LoVo (cell line): ENCODE measurements at regions not wholly inside any gene's neighbourhood (a gene's known extent, or its start where the extent isn't known, plus 50 kb on each side); places are given as distances from the start of the nearest gene placed in this dataset.

Experiments used
- DNase-seq: peaks from one replicate; pipeline ENCODE4 v3.0.0-alpha.2; 2016; ENCODE audit warnings: low spot score

- DNase-seq: no peak
These were observed 184.8 kb upstream of the KLHL29 start for GRCh38 chr2:23200068-23200786.

- DNase-seq: no peak
These were observed 184.2 kb upstream of the KLHL29 start for GRCh38 chr2:23200787-23201114.

- no peak for DNase-seq
These were observed 181.6 kb upstream of the KLHL29 start for GRCh38 chr2:23203383-23203782.

- DNase-seq: no peak
These were observed 180.2 kb upstream of the KLHL29 start for GRCh38 chr2:23204685-23205242.

DNA sequence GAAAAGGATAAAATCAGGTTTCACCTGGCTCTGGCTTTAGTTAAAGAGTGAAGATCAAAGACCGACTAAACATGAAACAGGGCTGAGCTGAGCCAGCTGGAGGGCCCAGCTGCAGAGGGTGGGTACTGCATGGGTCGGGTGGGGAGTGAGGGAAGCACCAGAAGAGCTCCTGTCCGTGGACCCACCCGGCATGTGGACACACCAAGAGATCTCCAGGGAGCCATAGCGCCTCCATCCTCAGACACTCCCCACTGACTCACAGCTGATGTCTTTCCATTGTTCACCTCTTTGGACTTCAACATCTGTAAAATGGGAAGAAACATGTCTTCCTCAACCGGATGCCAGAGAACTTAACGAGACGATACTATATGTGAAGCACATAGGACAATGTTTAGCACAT, 178.3 kb upstream of the KLHL29 start:
- no peak for DNase-seq

DNA sequence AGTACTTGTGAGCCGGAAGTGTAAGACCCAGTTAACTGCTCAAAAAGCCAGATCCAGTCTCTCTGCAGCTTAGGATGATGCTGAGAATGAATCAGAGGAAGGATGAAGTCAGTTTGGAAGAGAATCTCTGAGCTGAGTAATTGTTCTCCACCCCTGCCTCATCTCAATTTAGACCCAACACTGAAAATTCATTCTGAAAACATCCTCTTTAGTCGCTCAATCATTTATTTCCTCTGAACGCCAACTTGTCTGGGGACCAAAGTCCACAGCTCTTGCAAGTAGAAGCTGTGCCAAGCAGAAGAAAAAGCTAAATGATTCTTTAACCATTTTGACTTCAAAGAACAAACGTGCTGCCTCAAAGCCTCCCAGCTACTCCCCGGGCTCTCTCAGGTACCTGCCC, 177.1 kb upstream of the KLHL29 start:
- no peak for DNase-seq

- DNase-seq: no peak
These were observed 176.6 kb upstream of the KLHL29 start for GRCh38 chr2:23208339-23208738.

DNA sequence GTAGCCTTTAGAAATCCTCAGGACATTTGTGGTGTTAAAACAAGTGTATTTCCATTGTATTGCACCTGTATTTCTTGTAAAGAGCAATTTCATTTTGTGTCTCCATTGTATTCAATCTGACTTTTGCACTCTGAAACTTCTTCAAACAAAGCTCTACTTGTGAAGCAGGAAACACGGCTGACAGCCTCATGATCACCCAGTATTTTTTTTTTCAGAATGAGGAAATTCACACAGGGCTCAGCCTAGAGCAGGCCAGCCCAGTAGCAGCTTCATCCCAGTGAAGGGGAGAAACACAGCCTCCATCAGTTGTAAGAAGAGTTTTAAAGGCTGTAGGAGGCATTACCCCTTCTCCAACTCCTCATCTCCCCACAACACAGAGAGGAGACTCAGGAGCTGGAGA, 175.9 kb upstream of the KLHL29 start:
- no peak for DNase-seq

- no peak for DNase-seq
These were observed 172.9 kb upstream of the KLHL29 start for GRCh38 chr2:23211987-23212583.

DNA sequence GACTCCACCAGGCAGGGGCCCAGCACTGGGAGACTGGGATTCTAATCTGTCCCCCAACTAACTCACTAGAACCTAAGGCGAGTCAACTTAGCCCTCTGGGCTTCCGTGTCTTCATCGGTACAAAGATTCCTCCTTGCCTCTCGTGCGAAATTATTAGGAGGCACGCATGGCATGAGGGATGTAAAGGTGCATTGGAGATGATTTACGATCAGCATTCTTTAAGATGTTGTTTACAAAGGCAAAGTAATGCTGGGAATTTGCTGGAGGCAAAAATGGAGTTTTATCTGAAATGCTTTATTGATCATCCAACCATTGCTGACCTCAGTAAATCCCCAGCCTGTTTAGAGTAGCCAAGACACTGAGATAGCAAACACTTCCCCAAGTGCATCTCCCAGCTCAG, 171.8 kb upstream of the KLHL29 start:
- no peak for DNase-seq

- no peak for DNase-seq
These were observed 170.0 kb upstream of the KLHL29 start for GRCh38 chr2:23215016-23215415.

DNA sequence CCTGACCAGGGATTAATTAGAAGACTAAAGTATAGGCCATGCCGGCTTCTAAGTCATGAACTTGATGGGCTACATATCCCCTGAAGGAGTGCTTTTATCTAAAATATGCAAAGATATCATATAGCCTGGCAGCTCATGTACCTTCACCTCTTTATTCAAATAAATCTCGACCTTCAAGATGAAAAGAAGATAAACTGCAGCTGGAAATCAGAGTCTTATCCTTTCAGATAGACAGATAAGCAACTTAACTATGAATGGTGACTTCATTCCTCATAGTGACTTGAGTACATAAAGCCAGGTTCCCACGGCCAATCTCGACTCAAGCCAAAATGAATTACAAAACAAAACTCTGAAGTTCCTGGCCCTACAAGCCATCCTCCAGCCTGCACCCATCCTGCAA, 165.3 kb upstream of the KLHL29 start:
- no peak for DNase-seq

DNA sequence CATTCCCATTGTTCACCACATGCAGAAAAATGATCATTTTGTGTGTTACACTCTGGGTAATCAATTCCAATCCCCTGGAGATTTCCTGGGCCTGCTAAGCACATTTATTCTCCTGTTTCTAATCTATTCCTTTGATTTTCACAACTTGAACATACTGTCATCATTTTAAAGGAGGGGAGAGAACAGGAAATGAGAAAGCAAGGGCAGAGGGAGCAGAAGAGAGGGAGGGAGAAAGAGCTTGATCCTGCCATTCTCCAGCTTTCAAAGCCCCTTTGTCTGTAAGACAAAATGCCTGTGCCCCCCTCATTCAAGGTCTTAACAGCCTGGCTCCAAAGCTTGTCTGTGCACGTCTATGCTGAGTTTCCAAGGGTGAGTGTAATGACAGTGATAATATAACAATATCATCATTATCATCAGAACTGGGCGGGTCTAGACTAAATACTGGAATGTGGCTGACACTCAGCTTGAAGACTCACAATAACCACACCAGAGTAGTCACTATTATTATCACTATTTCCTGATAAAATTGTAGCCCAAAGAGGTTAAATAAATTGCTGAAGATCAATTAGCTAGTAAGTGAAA, 164.4 kb upstream of the KLHL29 start:
- no peak for DNase-seq

DNA sequence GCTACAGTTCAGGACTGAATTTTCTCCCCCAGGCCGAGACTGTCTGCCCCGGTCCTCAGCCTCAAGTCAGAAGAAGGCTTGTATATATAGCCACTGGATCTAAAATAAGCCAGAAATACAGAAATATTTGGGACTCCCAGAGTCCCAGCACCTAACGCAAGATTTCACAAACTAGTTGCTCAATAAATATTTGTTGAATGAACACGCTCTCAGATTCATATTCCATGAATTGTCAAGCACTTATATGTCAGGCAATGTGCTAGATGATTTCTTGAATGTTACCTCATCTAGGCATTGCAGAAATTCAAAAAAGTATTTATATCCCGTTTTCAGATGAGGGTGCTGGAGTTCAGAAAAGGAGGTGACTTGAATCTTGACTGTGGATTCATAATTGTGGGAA, 163.7 kb upstream of the KLHL29 start:
- DNase-seq: no peak

DNA sequence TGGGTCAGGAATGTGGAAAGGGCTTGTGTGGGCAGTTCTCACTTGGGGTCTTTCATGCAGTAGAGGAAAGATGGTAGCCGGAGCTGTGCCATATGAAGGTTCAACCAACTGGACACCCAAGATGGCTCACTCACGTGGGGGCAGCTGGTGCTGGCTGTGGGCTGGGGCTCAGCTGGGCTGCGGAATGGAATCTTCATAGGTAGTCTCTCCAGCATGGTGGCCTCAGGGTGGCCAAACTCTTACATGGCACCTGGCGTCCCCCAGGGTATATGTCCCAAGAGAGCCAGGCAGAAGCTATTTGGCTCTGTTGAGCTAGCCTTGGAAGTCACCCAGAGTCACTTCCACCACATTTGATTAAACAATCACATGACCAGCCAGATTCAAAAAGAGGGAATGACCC, 163.1 kb upstream of the KLHL29 start:
- DNase-seq: no peak

- no peak for DNase-seq
These were observed 154.1 kb upstream of the KLHL29 start for GRCh38 chr2:23230885-23231284.

GRCh38 chr2:23231865-23232264, 153.1 kb upstream of the KLHL29 start:
- DNase-seq: no peak

GRCh38 chr2:23235292-23235691, 149.7 kb upstream of the KLHL29 start:
- peak; percentile 15 for DNase-seq

DNA sequence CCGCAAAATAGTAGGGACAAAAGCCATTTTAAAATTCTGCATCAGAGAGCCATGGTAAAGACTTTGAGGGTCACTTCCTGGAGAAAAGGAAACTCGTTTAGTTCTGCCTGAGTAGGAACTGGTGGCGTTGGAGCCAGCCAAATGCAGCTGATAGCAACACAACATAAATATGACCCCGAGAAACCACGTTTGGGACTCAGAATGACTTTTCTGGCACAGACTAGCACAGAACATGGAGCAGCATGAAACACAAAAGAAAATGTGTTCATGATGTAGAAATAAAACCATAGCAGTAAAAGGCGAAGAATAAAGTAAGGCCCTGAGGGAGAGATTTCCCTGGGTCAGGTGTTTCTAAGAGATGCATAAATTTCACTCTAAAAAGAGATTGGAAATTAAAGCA, 149.2 kb upstream of the KLHL29 start:
- no peak for DNase-seq

- DNase-seq: no peak
These were observed 147.8 kb upstream of the KLHL29 start for GRCh38 chr2:23237147-23237546.

GRCh38 chr2:23238011-23238657, 146.8 kb upstream of the KLHL29 start:
- no peak for DNase-seq

GRCh38 chr2:23239374-23239773, 145.6 kb upstream of the KLHL29 start:
- DNase-seq: no peak

DNA sequence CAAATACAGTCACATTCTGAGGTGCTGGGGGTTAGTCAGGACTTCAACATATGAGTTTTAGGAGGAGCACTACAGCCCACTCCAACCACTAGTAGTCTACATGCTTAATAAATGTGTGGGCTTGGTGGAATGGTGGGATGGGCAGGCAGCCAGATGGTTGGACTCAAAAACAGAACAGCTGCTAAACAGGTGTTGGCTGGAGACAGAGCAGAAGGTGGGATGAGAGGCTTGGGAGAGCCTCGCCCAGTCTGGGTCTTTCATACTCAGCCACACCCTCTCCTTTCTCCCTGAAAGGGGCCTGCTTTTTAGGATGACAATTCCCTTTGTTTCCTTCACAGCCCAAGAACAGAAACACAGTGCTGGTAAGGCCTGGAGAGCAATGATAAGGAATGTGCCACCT, 143.9 kb upstream of the KLHL29 start:
- no peak for DNase-seq
